ENCODE measurements at regions not wholly inside any gene's neighbourhood (a gene's known extent, or its start where the extent isn't known, plus 50 kb on each side); places are given as distances from the start of the nearest gene placed in this dataset.

DNA sequence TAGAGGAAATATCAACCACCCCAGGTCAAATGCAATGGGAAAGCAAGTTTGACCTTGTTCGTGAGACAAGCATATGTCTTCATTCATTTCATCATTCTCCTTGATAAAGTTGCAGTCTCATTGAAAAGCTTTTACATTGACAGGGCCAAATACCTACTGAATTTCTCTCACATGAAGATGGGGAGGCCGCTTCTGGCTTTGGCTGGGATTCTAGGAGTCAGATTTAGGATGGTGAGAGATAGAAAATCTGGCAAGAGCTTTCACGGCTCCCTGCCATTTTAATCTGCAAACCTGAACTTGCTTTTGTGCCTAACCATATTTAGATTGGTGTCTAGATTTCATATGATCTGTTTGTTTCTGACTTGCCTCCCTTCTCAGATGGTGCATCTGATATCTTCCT lies 88.0 kb downstream of the TMEM100 start:
- DNase-seq, result no peak

DNA sequence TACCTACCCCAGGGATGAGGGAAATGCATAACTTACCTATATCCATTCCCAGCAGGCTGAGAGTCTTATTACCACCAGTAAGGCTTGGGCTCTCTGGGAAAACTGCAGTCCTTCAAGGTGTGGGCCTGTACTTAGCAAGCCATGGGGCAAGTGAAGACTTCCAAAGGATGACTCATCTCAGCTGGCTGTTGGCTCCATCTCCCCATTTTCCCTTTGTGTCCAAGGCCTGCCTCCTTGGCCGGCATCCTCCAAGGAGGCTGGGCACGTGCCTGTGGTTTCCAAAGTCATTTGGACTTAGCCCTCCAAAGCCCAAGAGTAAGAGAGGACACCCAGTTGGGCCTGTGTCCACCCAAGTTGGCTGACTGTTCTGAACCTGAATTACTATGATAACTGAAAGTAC lies 89.8 kb downstream of the TMEM100 start:
- DNase-seq, result no peak

- DNase-seq, result no peak
Observed at GRCh38 chr17:55632236-55632635, 90.4 kb downstream of the TMEM100 start.

GRCh38 chr17:55629995-55630394 lies 92.7 kb downstream of the TMEM100 start:
- no peak for DNase-seq

DNA sequence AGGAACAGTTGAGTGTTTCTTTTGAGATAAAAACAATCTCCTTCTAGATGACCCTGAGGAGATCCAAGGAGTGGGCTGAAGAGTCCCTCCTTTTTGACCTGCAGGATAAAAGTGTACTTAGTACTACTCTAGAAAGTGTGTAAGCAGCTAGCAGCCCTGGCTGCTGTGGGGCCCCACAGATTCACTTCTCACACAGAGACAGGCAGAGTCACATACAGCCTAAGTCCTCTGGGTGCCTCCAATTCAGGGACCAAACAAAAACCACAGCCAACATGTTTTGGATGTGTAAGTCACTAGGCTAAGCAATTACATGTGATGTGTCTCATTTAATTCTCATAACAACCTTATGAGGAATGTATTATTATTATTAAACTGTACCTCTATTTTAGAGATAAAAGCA lies 97.1 kb downstream of the TMEM100 start:
- no peak for DNase-seq

GRCh38 chr17:55624772-55625433 lies 97.8 kb downstream of the TMEM100 start:
- DNase-seq, result no peak

- no peak for DNase-seq
Observed at GRCh38 chr17:55622547-55622946, 100.1 kb downstream of the TMEM100 start.

GRCh38 chr17:55620945-55621344 lies 101.7 kb downstream of the TMEM100 start:
- DNase-seq, result no peak

DNA sequence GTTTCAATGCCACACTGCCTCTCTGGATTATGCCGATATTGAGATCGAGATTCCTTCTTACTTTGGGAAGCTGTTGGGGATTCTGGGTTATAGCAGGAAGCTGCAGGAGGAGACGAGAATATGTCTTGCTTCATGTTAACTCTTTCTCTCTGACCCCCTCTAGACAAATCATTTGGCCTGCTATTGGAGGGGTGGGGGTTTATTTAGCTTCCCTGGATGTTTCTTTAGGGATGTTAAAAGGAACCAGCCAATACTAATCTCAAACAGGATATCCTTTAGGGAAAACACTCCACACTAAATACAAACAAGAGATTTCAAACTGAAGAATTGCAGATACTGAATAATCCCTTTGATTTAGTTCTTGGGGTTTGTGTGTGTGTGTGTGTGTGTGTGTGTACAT lies 102.6 kb downstream of the TMEM100 start:
- no peak for DNase-seq

GRCh38 chr17:55617441-55617840 lies 105.2 kb downstream of the TMEM100 start:
- no peak for DNase-seq

GRCh38 chr17:55614061-55614460 lies 102.8 kb upstream of the SMIM36 start:
- no peak for DNase-seq

DNA sequence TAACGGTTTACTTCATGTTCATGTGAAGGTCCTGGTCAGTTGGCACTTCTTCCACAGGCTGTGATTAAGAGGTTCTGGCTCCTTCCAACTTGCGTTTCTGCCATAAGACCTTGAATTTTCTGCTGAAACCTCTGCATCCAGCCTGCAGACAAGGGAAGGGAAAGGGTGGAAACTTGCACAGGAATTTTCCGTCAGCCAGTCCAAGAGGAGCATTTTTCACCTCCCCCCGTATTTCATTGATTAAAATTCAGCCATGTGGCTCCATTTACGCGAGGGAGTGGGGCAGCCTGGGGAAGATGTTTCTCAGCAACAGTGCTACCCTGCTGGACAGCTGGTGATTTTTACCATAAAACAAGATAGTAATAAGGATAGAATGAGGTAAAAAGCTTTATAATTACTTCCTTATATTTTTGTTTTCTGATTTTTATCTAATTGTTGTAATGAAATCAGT lies 101.5 kb upstream of the SMIM36 start:
- DNase-seq, result no peak

DNA sequence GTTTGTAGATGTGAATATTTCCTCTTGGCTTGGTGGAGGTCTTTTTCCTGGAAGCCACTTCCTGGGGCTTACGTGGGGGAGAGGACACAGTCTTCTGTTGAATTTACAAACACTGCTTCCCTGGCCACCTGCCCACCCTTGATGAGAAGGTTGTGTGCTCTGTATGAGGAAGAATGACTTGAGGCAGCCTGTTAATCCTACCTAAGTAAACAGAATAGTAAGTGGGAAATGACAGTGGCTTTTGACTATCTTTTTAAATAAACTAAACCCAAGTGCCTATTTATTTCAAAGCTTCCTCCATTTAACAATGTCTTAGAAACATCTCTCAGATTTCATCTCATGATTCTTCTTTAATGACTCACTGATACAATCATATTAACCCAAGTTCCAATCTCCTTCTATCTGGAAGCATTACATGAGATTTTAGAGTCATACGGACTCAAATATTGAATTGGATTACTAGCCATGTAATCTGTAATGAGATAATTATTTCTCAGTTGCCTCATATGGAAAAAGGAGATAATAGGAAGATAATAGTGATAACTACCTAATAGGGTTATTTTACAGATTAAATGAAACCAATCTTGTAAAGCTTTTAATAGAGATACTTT lies 96.6 kb upstream of the SMIM36 start:
- DNase-seq, result no peak

GRCh38 chr17:55606488-55606815 lies 95.2 kb upstream of the SMIM36 start:
- no peak for DNase-seq

DNA sequence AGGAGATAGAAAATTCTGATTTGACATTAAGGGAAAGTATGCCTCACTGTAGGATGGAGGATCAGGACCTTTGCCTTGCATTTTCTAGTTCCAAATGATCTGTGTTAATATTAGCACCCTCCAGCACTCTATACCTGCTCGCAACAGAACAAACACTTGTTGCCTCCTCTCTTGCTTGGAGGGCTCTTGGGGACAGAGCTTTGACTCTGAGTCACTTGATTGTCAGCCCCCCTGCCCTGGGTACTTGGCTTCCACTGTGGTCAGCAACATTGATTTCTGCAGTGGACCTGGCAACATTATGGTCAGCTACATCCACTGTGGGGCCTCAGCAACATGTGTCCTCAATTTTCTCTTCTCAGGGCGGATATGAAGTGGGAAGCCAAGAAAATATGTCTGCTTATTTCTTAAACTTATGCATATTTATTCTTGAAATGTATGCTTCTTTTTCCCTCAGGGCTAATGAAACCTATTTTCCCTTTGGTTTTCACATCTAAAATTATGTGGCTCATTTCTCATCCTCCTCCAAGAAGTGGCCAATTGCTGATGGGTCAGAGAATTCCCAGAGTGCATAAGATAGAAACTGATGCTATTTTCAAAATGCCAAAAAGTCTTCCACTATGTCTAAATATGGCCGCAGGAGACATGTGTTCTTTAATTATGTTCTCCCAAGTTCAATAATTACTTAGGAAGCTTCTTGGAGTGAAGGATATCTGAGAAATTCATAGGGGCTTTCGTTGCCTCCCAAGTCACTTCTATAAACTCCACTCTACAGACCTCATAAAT lies 94.6 kb upstream of the SMIM36 start:
- DNase-seq, result no peak

- peak; percentile 53 to 76 (median 66) for DNase-seq
Observed at GRCh38 chr17:55601874-55602364, 90.7 kb upstream of the SMIM36 start.

- DNase-seq, result peak in 2 of 4 experiments; percentile 14 to 33
Observed at GRCh38 chr17:55598495-55598894, 87.2 kb upstream of the SMIM36 start.

DNA sequence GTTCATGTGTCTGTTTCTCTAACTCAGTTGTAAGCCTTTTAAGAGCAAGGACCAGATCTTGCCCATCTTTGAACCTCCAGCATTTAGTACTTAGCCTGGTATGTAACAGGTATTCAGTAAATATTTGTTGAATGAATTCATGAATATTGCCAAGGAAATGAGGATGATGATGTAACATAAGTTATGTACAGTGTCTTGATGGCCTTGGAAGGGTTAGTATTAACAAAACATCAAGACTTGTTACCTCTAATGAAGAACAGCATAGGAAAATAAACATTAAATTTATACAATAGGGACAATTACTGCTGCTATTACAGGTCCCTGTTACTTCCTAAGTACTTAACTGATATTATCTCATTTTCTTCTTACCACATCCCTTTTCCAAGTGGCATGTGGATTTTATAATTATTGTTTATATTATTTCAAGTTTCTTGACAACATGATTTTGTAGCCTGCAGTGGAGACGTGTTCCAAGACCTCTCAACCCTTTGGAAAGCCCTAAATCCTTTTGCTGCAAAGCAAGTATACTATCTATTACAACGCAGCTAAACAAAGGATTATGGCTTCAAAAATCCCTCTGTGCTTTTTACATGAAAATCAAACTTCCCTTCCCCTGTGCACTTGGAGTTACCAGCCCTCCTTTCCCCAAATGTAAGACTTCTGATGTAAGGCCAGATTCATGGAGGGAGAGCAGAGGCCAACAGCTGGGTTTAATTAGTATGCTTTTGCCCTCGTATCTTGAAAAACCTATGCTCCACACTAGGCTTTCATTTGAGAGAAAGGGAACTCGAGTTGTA lies 77.4 kb upstream of the SMIM36 start:
- no peak for DNase-seq

DNA sequence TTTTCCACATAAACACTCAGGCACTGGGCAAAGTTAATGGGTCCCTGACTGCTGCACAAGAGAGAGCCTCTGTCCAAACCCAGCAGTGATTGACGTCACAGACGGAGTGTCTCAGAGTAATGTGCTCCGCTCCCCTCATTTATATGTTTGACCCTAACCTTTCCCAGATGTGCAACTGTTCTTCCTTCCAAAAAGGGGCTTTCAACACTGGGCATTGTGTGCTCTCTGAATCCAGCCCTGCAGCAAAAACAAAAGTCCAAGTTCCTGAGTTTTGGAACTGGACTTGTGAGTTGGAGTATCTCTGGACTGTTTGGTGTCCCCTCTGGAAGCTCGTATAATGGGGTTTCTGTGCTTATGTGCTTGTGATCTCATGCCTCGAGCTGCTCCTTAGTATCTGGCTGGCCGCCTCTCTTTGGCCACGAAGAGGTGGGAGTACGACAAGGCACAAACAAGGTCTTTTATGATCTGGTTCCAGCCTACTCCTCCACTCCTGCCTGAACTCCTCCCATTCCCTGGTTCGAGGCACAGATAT lies 76.4 kb upstream of the SMIM36 start:
- DNase-seq, result no peak

DNA sequence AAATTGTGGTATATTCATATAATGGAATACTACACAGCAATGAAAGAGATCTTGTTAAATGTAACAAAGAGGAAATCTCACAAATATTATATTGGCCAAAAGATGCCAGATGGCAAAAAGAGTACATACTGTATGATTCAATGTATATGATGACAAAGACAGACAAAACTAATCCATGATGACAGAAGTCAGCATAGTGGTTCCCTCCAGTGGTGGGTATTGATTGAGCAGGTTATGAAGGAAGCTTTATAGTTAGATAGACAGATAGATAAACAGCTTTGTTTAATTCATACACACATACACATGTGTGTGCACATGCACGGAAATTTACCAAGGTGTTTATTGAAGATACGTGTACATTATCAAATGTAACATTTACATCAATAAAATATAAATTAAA lies 74.4 kb upstream of the SMIM36 start:
- peak in 1 of 4 experiments; percentile 10 for DNase-seq

GRCh38 chr17:55584861-55585260 lies 73.6 kb upstream of the SMIM36 start:
- no peak for DNase-seq

DNA sequence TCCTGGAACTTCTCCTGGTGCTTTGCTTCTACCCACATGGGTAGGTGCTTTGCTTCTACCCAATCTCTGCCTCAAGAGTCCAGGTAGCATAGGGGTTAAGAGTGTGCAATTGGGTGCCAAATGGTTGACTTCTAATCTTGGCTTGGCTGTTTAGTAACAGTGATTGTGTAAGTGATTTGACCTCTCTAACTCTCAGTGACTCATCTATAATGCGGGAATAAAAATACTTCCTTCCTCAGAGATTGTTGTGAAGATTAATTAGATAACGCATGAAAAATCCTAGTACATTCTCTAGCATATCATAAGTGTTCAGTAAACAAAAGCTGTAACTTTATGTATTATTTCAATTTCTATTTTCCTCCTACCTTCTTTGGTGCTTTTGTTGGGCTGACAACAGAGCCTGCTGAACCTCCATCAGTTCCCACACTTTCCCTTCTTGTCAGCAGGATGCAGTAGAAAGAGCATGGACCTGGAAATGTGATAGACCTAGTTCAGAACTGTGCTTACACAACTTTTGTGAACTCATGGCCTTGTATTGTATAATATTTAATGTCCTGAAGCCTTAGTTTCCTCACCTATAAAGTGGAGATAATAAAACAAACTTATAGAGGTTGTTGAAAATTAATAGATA lies 72.9 kb upstream of the SMIM36 start:
- DNase-seq, result peak; percentile 24 to 71 (median 54)
